GM21390 (cell line): ENCODE measurements at regions not wholly inside any gene's neighbourhood (a gene's known extent, or its start where the extent isn't known, plus 50 kb on each side); places are given as distances from the start of the nearest gene placed in this dataset.

Source experiments
- ATAC-seq: cut with Tn5 transposase; IDR thresholded peaks from one replicate; pipeline ENCODE4 v1.9.1; 2021; ENCODE audit not compliant: unreplicated experiment

GRCh38 chr5:4949108-4949507 is 191.0 kb upstream of the ADAMTS16 start:
- ATAC-seq = no peak

DNA sequence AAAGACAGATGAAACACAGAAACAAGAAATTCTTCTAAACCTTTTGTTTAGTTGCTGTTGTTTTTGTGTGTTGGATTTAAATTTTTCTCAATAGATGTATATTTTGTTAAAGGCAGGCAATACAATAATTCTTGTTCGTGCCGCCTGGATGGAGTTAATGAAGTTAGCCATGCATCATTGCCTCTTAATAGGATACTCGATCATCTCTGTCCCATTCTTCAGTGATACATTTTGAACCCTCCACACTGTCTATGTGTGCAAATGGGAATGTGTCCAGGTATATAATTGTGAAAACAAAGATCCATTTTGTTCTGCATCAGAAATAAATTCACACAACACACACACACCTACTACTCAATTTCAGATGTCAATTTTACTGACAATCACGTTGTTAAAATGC is 186.6 kb upstream of the ADAMTS16 start:
- no peak for ATAC-seq

DNA sequence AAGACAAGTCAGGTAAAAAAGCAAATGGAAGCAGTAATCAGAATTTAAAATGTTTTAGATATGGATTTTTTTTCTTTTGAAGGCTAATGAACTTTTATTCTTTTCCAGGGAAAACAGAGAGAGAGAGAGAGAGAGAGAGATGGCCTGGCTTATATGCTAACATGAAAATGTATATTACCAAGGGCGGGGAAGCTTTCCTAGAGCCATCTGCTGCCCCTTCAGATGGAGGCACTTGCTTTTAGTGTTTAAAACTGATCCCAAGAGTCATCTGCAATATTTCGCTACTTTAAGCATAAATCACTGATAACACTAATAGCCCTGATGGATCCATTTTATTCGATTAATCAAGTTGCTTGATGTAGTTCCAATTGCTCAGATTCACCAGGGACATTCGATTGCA is 186.1 kb upstream of the ADAMTS16 start:
- no peak for ATAC-seq

- no peak for ATAC-seq
Observed at GRCh38 chr5:4963265-4963664, 176.9 kb upstream of the ADAMTS16 start.

- no peak for ATAC-seq
Observed at GRCh38 chr5:4969351-4969750, 170.8 kb upstream of the ADAMTS16 start.

- ATAC-seq = no peak
Observed at GRCh38 chr5:4970171-4970570, 170.0 kb upstream of the ADAMTS16 start.

GRCh38 chr5:4976902-4977301 is 163.2 kb upstream of the ADAMTS16 start:
- ATAC-seq = no peak

GRCh38 chr5:4977416-4978110 is 162.6 kb upstream of the ADAMTS16 start:
- ATAC-seq = no peak

DNA sequence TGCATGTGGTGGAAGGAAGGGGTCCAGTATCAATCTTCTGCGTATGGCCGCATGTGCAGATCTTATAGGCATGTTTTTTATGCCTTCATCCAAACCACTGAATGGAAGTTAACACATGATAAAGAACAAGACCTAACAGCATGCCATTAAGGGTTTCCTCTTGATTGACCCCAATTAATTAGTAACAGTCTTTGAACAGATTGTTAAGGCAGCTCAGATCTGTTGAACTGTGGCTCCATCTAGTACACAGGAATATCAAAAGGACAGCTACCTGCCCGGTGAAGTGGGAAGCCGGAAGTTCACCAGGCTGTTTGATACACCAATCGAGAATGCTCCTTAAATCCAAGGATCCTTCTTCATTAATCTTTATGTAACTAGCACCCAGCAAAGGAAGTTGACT is 159.9 kb upstream of the ADAMTS16 start:
- ATAC-seq = no peak

DNA sequence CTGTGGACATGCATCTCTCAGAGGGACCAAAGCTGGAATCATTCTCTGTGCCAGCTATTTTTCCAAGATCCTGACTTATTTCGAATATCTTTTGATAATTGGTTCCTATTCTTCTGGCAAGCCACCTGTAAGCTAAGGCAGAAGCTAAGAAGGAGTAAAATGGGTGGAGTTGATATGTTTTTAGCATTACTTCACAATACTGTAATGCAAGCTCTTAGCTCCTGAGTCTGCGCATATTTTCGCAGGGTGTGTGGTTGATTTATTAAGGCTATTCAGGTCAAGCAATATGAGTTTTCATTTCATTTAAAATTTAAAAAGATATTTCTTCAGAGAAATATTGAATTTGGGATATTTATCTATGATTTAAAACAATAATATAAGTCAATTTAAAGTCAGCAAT is 158.5 kb upstream of the ADAMTS16 start:
- no peak for ATAC-seq

- ATAC-seq = no peak
Observed at GRCh38 chr5:4983701-4984100, 156.4 kb upstream of the ADAMTS16 start.

- ATAC-seq = no peak
Observed at GRCh38 chr5:4984461-4984860, 155.7 kb upstream of the ADAMTS16 start.

- no peak for ATAC-seq
Observed at GRCh38 chr5:4987431-4987830, 152.7 kb upstream of the ADAMTS16 start.

DNA sequence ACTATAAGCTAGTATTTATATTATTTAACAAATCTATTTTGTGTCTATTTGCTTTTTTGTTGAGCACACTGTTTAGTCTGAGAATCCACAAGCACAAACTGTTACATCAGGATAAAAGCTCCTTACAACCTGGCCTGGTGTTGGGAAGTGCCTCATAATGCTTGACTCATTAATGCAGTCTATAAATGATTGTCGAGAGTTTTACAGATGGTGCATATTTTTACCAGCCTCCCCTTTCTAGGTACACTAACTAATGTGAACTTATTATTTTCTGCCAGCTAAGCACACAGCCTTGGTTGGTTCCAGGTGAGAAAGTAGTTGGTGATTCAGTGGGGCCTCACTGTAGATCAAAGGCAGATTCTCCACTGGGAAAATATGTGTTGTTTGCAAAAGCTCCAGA is 151.0 kb upstream of the ADAMTS16 start:
- ATAC-seq = no peak

- no peak for ATAC-seq
Observed at GRCh38 chr5:4990017-4990416, 150.1 kb upstream of the ADAMTS16 start.

GRCh38 chr5:4990462-4990861 is 149.7 kb upstream of the ADAMTS16 start:
- no peak for ATAC-seq

GRCh38 chr5:4991925-4992324 is 148.2 kb upstream of the ADAMTS16 start:
- ATAC-seq = no peak

DNA sequence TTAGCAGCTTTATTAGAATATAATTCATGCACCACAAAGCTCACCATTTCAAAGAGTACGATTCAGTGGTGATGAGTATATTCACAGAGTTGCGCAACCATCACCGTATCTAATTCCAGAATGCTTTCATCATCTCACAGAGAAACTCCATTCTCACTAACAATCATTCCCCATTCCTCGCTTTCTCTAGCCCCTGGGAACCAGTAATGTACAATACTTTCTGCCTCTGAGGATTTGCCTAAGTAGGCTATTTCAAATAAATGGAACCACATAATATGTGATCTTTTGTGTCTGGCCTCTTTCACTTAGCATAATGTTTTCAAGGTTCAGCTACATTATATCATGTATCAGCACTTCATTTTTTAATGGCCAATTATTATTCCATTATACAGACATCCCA is 145.1 kb upstream of the ADAMTS16 start:
- ATAC-seq = no peak

DNA sequence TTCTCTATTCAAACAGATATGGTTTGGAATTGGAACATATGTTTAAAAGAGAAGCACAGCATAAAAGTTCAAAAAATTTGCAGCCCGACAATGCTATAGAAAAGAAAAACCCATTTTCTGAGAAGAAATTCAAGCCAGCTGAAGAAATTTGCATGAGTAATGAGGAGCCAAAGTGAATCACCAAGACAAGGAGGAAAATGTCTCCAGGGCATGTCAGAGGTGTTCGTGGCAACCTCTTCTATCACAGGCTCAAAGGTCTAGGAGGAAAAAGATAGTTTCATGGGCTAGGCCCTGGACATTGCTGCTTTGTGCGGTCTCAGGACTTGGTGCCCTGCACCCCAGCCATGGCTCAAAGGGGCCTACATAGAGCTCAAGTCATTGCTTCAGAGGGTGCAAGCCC is 134.8 kb upstream of the ADAMTS16 start:
- ATAC-seq = no peak

- no peak for ATAC-seq
Observed at GRCh38 chr5:5006548-5006947, 133.6 kb upstream of the ADAMTS16 start.

DNA sequence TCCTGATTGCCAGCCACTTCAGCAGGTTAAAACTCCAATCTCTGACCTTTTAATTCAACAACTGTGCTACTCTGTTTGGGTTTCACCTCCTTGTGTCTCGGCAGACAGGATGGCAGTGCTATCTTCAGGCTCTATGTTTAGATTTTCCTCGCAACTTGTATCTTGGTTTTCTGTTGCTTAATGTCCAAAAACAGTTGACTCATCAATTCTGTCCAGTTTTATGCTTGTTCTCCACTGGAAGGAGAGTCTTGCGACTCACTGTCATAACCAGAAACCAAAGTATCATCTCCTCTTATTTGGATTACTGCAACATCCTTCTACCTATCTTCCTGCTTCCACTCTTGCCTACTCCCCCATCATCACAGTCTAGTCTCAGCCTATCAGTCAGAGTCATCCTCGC is 130.9 kb upstream of the ADAMTS16 start:
- ATAC-seq = no peak

DNA sequence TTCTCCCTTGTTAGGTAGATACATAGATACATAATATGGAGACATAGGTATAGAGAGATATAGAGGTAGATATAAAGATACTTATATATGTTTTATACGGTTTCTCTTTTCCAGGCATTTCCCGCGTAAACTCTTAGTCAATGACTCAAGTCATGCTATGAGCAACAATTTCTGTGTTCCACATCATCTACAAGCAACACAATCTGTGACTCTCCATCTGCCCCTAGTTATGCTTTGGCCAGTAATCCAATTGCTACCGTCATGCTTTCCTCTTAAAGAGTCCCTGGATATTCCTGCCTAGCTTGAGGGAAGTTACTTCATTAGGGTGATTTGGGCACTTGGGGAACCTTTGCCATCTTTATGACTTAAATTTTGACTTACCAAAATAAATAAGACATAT is 129.0 kb upstream of the ADAMTS16 start:
- no peak for ATAC-seq

DNA sequence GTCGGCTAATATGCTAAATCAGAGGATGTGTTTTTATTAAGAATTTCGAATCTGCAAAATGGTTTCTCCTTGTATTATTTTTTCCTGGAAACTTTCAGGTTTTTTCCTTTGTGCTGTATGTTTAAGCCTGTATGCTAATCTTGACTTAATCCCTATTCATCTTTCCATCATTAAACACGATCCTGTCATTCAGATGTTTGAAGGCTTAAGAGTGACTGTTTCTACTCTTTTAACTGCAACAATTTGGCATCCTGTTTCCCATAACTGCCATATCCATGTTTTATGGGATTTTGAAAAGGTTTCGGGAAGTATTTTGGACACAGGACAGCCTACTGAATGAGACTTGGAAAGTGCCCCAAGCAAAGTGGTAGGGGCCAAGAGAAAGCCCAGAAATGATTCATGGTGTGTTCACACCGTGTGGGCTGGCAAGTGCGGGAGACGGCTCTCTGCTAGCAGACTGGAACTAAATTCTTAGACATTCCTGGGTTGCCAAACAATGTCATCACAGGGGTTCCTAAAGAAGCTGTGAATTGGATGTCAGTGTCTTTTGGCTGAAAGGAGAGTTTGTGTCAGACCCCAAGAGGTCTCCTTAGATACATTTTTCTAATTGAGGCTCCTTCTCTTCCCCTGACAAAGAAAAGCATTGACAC is 125.4 kb upstream of the ADAMTS16 start:
- ATAC-seq = no peak
